ENCODE measurements at regions not wholly inside any gene's neighbourhood (a gene's known extent, or its start where the extent isn't known, plus 50 kb on each side); places are given as distances from the start of the nearest gene placed in this dataset.
"Not testable (repeated sequence)": the region's sequence is repeated elsewhere in the genome, so short reads cannot be mapped to it uniquely, and the experiment has no call there.

- no peak overlapping the region for H2AFZ ChIP-seq (ENCODE audit: control insufficient read depth, low read length)
Measured at GRCh38 chr17:71613996-71614395, 506.8 kb upstream of the SOX9 start.

DNA sequence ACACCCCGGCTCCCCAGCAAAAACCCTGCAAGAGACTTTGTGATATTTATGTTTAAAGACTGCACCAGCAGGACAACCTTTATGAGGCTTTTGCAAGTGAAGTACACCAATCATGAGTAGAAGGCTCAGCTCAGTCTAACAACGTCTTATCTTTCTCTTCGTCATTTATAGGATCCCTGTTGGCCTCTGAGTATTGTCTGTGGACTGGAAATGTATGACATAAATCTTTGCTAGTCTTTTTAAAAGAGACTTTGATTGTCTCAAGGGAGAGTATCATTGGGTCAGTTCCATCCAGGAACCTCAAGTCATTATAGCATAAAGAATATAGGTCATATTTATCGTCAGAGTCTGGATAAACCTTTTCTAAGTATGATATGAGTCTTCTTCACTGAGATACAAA, 505.0 kb upstream of the SOX9 start:
- TF ChIP-seq EZH2 (IDR thresholded peaks at IDR 0.05; ENCODE audit: low read length): no peak
- TF ChIP-seq, protein P1, sequence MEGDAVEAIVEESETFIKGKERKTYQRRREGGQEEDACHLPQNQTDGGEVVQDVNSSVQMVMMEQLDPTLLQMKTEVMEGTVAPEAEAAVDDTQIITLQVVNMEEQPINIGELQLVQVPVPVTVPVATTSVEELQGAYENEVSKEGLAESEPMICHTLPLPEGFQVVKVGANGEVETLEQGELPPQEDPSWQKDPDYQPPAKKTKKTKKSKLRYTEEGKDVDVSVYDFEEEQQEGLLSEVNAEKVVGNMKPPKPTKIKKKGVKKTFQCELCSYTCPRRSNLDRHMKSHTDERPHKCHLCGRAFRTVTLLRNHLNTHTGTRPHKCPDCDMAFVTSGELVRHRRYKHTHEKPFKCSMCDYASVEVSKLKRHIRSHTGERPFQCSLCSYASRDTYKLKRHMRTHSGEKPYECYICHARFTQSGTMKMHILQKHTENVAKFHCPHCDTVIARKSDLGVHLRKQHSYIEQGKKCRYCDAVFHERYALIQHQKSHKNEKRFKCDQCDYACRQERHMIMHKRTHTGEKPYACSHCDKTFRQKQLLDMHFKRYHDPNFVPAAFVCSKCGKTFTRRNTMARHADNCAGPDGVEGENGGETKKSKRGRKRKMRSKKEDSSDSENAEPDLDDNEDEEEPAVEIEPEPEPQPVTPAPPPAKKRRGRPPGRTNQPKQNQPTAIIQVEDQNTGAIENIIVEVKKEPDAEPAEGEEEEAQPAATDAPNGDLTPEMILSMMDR (optimal IDR thresholded peaks at IDR 0.05 in 1 of 3, IDR thresholded peaks at IDR 0.05 in 1 of 3, conservative IDR thresholded peaks at IDR 0.05 in 1 of 3; ENCODE audit: extremely low read depth in 1 of 3, insufficient read depth in 2 of 3, low read length in 3 of 3): no peak
- dilution Hi-C loops (cut with MboI; ENCODE audit: extremely low pct_ligation_motif_present, low sequenced_read_pairs): no loop called here
- no peak overlapping the region for H3K4me2 ChIP-seq (ENCODE audit: control insufficient read depth, extremely low read depth, insufficient read depth, low read depth, low read length)
- no peak overlapping the region for H3K9ac ChIP-seq (ENCODE audit: control insufficient read depth, extremely low read depth, insufficient read depth, low read length)
- no peaks in the 10 kb centered on the region for H3K36me3 ChIP-seq (ENCODE audit: control insufficient read depth in 2 of 2, extremely low read depth in 1 of 2, insufficient read depth in 2 of 2, low read length in 2 of 2)
- DNase-seq (ENCODE audit: low read depth, low spot score) (no peak), FAIRE-seq (no peak)
- H3K79me2 ChIP-seq (ENCODE audit: control insufficient read depth, insufficient read depth, low read length): no peaks in the 10 kb centered on the region
- no peaks in the 10 kb centered on the region for H4K20me1 ChIP-seq (ENCODE audit: control insufficient read depth, extremely low read depth, insufficient read depth, low read length)
- H3K27ac ChIP-seq (ENCODE audit: control insufficient read depth, insufficient read depth, low read length): no peak overlapping the region
- no peak overlapping the region for H3K4me3 ChIP-seq (ENCODE audit: control insufficient read depth in 2 of 3, extremely low read depth in 1 of 3, insufficient read depth in 2 of 3, low read depth in 1 of 3, low read length in 3 of 3)
- H2AFZ ChIP-seq (ENCODE audit: control insufficient read depth, low read length): no peak overlapping the region
- H3K9me3 ChIP-seq (ENCODE audit: control insufficient read depth, low read depth, low read length): peaks cover 2% of the 10 kb centered on the region
- no peaks in the 10 kb centered on the region for H3K27me3 ChIP-seq (ENCODE audit: control insufficient read depth, extremely low read depth, insufficient read depth, low read length)
- no peaks in the 10 kb centered on the region for H3K9me1 ChIP-seq (ENCODE audit: control insufficient read depth, extremely low read depth, insufficient read depth, low read length)
- no peaks in the 10 kb centered on the region for H3K4me1 ChIP-seq (ENCODE audit: control insufficient read depth, extremely low read depth, insufficient read depth, low read length)

More at GRCh38 chr17:71613996-71614395, 506.8 kb upstream of the SOX9 start:
- no peaks in the 10 kb centered on the region for H3K4me1 ChIP-seq (ENCODE audit: control insufficient read depth, extremely low read depth, insufficient read depth, low read length)
- H3K4me2 ChIP-seq (ENCODE audit: control insufficient read depth, extremely low read depth, insufficient read depth, low read depth, low read length): no peak overlapping the region
- no peak for FAIRE-seq
- H3K4me3 ChIP-seq (ENCODE audit: control insufficient read depth in 2 of 3, extremely low read depth in 1 of 3, insufficient read depth in 2 of 3, low read depth in 1 of 3, low read length in 3 of 3): no peak overlapping the region
- no peak overlapping the region for H3K27ac ChIP-seq (ENCODE audit: control insufficient read depth, insufficient read depth, low read length)
- H3K9me3 ChIP-seq (ENCODE audit: control insufficient read depth, low read depth, low read length): peaks cover 2% of the 10 kb centered on the region
- H3K79me2 ChIP-seq (ENCODE audit: control insufficient read depth, insufficient read depth, low read length): no peaks in the 10 kb centered on the region
- TF ChIP-seq EZH2 (IDR thresholded peaks at IDR 0.05; ENCODE audit: low read length): no peak
- TF ChIP-seq, protein P1 (optimal IDR thresholded peaks at IDR 0.05 in 1 of 3, IDR thresholded peaks at IDR 0.05 in 1 of 3, conservative IDR thresholded peaks at IDR 0.05 in 1 of 3; ENCODE audit: extremely low read depth in 1 of 3, insufficient read depth in 2 of 3, low read length in 3 of 3): no peak
- H3K9ac ChIP-seq (ENCODE audit: control insufficient read depth, extremely low read depth, insufficient read depth, low read length): no peak overlapping the region
- no peaks in the 10 kb centered on the region for H3K9me1 ChIP-seq (ENCODE audit: control insufficient read depth, extremely low read depth, insufficient read depth, low read length)
- DNase-seq (ENCODE audit: low read depth, low spot score): no peak
- no peaks in the 10 kb centered on the region for H4K20me1 ChIP-seq (ENCODE audit: control insufficient read depth, extremely low read depth, insufficient read depth, low read length)
- no peaks in the 10 kb centered on the region for H3K36me3 ChIP-seq (ENCODE audit: control insufficient read depth in 2 of 2, extremely low read depth in 1 of 2, insufficient read depth in 2 of 2, low read length in 2 of 2)
- dilution Hi-C loops (cut with MboI; ENCODE audit: extremely low pct_ligation_motif_present, low sequenced_read_pairs): no loop called here
- H3K27me3 ChIP-seq (ENCODE audit: control insufficient read depth, extremely low read depth, insufficient read depth, low read length): no peaks in the 10 kb centered on the region

GRCh38 chr17:71617767-71618166, 503.1 kb upstream of the SOX9 start:
- not testable (repeated sequence) for H3K9me1 ChIP-seq (ENCODE audit: control insufficient read depth, extremely low read depth, insufficient read depth, low read length); FAIRE-seq

More at GRCh38 chr17:71617767-71618166, 503.1 kb upstream of the SOX9 start:
- H3K27ac ChIP-seq (ENCODE audit: control insufficient read depth, insufficient read depth, low read length); H3K4me3 ChIP-seq (ENCODE audit: control insufficient read depth in 2 of 3, extremely low read depth in 1 of 3, insufficient read depth in 2 of 3, low read depth in 1 of 3, low read length in 3 of 3); H3K9me3 ChIP-seq (ENCODE audit: control insufficient read depth, low read depth, low read length); dilution Hi-C loops (cut with MboI; ENCODE audit: extremely low pct_ligation_motif_present, low sequenced_read_pairs); H3K9ac ChIP-seq (ENCODE audit: control insufficient read depth, extremely low read depth, insufficient read depth, low read length); H3K27me3 ChIP-seq (ENCODE audit: control insufficient read depth, extremely low read depth, insufficient read depth, low read length); H3K79me2 ChIP-seq (ENCODE audit: control insufficient read depth, insufficient read depth, low read length); H3K4me2 ChIP-seq (ENCODE audit: control insufficient read depth, extremely low read depth, insufficient read depth, low read depth, low read length); DNase-seq (ENCODE audit: low read depth, low spot score); H4K20me1 ChIP-seq (ENCODE audit: control insufficient read depth, extremely low read depth, insufficient read depth, low read length); H3K4me1 ChIP-seq (ENCODE audit: control insufficient read depth, extremely low read depth, insufficient read depth, low read length); H3K36me3 ChIP-seq (ENCODE audit: control insufficient read depth in 2 of 2, extremely low read depth in 1 of 2, insufficient read depth in 2 of 2, low read length in 2 of 2); H2AFZ ChIP-seq (ENCODE audit: control insufficient read depth, low read length): not testable (repeated sequence)

Data from keratinocyte (primary cell).